GM18502 (cell line): ENCODE measurements at regions not wholly inside any gene's neighbourhood (a gene's known extent, or its start where the extent isn't known, plus 50 kb on each side); places are given as distances from the start of the nearest gene placed in this dataset.

ENCODE experiments used
- ATAC-seq: cut with Tn5 transposase; IDR thresholded peaks from one replicate; pipeline ENCODE4 v1.9.1; 2021; ENCODE audit warnings: mild to moderate bottlenecking; ENCODE audit not compliant: unreplicated experiment, poor library complexity

DNA sequence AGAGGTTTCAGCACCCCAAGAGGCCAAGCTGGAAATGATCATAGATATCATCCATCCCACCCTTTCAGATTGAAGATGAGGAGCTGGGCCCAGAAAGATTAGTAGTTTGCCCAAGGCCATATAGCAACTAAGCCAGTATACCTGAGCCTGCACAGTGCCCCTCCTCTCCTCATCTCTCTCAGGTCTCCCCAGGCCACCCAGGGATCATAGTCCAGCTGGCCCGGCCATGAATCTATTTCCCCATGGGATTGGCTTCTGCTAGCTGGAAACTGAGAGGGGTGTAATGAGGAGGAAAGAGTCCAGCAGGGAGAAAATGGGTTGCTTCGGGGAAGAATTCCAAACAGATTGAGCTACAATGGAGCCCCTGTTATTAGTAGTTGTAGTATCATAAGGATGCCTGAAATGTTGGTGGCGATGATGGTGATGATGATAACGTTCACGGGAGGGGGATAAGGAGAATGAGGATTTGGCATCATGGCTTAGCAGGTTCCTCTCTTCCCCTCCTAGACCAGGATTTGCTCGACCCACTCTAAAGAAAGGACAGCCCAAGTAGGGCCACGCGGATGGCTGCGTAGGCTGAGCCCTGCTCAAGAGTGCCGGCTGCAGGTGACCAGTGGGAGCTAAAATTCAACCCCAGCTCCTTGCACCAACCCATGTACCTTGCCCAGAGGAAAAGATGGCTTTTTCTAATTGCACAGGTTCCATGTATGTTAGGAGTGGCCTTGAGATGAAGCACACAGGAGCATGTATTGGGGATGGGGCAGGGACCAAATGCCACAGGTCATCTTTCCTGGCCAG, 117.8 kb upstream of the PJA1 start:
- no peak for ATAC-seq

DNA sequence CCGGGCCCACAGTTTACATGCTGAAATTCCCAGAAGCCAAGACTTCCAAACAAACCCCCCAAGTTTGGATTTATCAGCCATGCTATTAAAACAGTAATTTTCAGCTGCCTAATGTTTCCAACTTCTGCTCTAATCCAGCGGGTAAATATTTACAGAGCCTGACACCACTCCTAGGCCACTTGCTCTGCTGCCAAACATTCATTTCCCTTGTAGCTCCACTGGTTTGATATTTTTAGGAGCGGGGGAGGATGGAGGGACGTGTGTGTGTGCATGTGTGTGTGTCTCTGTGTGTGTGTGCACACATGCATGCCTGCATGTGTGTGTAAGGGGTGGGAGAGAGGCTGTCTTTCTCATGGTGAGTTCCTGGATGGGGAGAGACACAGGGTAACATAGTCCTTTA, 115.7 kb upstream of the PJA1 start:
- no peak for ATAC-seq

DNA sequence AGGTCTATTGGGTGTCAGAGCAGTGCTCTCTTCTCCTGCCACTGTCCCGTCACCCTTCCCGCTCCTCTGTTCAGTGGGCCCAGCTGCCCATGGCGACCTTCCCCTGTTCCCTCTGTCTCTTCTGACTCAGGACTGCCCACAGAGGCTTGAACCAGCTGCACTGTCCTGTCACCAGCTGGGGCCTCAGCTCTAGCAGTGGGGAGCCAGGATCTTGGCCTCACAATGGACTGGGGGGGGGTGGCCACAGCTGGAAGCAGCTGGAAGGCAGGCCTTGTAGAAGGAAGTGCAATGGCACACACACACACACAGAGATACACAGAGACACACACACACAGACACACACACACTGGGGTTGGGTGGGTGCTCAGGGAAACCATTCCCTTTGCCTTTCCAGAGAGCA, 114.0 kb upstream of the PJA1 start:
- ATAC-seq = no peak

DNA sequence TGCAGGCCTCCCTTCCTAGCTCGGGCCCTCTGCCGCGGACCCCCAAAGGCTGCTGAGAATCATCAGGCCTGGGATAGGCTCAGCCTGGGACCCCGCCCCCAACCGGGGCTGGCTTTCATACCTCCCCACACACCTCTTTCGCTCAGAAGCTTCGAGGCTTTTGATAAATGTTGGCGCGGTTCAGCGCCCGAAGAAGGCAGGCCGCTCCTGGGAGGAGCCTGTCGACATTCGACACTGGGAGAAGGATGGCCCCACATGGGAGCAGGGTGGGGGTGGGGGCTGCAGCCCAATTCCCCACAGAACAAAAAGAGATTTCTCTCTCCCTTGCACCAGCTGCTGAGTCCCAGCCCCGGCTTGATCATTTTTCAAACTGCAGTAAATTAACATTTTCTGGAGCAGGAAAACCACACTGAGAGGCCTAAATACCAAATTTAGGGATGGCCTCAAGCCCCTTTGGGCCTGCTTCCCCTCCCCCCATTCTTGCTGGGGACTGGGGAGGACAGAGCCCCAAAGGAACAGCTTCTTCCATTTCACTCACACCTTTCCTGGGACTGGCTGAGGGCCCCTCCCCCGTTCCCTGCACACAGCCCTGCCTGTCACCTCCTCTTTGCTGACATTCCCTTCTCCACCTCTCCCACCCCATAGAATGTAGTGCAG, 112.9 kb upstream of the PJA1 start:
- no peak for ATAC-seq

DNA sequence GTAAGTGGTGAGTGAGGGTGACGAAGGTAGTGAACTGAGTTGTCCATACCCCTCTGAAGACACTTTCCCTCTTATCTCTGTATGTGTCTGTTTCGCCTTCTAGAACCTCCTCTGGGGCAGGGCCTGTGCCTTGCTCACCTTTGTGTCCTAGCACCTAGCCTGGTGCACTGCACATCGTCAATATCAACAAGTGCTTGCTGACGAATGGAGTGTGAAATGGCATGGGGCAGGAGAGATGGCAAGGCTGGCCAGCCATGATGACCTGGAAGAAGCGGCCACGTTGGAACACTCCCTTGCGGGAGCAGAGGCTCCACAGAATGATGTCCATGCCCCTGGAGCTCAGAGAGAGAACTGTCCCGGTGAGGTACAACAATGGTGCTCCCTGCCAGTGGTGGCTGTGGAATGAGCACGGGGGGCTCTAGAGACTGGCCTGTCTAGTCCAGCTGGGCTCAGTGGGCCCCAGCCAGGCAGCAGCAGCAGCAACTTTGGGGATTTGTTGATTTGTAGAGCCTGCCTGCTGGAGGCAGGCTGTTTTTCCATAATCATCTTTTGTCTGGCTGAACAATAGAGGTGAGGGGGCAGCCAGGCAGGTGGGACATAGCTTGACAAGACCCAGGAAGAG, 112.2 kb upstream of the PJA1 start:
- ATAC-seq = no peak

DNA sequence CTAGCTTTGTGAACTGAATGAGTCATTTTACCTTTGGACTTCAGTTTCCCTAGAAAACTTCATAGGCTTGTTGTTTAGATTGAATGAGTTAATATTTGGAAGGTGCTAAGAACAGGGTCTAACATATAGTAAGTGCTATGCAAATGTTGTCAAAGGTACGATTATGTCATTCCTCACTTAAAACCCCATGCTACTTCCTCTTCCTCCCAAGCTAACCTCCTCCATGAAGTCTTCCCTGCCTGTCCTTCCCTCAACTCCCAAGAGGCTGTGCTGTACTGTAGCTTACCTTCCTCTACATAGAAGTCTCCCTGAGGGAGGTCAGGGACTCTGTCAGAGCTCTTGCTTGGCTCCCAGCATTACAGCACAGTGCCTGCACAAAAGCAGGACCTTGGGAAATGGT, 103.4 kb upstream of the PJA1 start:
- ATAC-seq = no peak

DNA sequence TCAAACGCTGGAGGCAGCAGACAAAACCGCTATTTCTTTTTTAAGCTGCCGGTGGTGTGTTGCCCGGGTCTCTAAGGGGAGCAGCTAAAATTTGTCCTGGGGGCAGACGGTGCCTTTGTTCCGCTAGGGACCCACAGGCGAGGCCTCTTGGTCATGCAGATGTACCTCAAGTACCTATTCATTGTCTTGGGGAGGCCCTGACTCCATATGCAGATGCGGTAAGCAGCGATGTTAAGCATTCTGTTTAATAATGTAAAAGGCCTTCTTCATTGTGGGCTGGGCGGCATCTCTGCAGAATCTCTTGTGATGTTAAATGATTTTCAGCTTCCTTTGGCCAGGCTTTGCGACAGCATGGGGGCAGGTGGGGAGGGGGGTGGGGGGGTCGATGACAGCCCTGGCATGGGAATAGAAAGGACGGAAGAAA, 98.9 kb upstream of the PJA1 start:
- no peak for ATAC-seq

DNA sequence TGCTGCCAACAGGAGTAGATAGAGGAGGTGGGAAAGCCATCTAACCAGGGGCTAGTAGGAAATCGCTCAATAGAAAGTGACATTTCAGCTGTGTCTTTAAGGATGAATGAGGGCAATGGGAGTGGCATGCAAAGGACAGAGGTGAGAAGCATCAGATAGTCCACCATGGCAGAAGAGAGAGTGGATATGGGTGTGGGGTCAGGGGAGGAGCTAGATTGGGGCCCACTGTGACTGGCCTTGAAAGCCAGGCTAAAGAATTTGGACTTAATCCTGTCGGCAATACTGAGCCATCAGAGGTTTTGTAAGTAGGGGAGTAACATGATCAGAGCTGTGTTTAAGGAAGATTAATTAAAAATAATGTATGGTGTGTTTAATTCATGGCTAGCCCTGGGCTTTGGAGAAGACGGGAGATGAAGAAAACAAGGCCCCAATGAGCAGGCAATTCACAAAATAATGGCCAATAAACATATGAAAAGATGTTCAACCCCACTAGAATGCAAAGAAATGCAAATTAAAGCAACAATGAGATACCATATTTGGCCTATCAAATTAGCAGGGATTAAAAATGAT, 98.1 kb upstream of the PJA1 start:
- ATAC-seq = no peak

DNA sequence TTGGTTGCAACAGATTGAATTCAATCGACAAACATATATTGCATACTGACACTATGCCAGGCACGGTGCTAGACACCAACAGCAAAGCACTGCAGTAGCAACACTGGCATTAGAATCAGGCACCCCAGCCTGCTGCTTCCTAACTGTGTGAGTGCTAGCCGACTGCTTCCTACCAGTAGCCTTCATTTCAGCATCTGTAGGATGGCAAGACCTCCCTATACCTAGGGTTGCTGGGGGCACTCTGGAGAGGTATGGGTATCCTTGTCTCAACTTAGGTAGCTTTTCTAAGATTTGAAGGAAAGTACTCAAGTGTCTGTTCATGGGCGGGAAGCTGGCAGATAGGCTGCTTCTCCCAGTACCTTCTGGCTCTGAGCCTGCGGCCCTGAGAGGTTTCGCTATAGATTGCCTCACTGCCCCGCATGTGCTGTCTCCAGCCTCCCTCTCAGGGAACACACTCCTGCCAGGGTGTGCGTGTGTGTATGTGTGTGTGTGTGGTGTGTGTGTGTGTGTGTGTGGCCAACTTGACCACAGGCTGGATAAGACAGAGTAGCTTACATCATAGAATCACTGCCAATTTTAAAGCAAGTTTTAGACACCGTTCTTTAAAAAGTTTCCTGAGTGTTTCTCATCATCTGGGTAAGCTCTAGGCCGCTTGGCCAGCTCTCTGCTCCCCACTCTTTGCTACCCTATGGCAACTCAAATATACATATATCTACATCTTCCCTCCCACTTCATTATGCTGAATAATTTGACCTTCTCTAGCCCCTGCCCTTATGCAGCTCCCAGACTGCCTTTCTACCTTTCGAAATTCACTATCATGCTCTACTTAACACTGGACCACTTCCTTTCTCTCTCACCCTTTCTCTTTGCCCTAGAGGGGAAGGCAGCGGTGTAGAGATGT, 97.0 kb upstream of the PJA1 start:
- ATAC-seq = no peak

DNA sequence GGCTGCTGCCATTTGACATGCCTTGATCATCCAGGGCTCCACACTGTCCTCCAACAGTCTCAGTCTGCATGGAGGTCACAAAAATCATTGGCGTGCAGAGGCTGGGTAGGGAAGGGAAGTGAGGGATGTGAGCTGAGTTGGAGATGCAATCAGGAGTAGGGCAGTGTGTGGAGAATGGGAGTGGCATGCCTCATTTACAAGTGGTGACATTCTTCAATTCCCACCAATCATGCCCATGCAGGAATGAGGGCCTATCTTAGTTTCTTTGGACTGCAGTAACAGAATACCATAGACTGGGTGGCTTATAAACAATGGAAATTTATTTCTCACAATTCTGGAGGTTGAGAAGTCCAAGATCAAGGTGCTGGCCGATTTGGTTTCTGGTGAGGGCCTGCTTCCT, 94.9 kb upstream of the PJA1 start:
- ATAC-seq = no peak

DNA sequence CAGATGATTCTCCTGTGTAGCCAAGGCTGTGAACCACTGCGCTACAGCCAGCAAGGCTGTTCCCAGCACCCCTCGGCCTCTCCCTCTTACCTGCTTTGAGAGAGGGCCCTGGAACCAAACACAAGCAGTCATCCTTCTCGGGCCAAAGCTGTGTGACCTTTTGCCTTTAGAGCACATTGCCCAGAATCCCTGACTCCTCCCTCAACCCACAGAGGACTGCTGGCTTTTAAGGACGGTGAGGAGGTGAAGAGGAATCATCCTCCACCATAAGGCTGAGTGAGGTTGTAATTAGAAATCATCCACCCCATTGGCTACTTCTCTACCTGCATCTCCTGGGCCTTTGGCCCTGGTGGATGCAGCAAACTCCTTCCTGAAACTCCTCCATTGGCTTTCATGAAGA, 93.6 kb upstream of the PJA1 start:
- ATAC-seq = no peak

DNA sequence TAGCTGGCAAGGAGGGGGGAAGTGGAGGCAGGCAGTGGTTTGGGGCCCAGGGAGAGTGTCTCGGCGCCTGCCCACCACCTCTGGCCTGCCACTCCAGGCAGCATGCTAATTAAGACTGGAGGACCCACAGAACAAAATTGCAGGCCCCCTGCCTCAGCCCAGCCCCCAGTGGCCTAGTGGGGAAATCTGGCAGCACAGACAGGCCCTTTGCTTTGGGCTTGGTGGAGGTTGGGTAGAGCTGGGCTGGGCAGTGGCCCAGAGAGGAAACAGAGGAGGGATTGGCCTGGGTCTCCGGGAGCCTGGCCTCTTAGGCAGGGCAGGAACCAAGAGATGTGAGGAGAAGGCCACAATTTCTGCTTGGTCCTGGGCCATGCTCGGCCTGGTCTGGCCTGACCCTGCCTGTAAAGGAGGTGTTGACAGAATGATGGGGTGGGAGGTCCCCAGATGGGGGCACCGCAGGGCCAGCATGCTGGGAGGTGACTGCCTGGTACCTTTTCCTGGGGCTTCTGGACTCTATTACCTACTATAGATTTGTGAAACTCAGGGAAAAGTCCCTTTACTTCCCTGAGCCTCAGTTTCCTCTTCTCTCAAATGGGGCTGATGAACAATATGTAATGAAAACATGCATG, 92.4 kb upstream of the PJA1 start:
- no peak for ATAC-seq

DNA sequence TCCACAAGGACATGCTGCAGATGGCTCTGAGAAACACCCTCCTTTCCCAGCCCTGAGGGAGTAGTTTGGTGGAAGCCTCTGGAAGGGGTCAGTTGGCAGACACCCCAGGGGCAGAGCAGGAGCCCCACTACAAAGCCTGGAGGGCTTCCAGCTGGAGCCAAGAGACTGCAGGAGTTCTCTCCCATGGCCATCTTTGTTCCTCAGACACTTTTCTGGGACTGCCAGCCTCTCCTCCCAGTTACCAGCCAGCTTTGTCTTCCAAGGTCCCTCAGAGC, 91.0 kb upstream of the PJA1 start:
- no peak for ATAC-seq

DNA sequence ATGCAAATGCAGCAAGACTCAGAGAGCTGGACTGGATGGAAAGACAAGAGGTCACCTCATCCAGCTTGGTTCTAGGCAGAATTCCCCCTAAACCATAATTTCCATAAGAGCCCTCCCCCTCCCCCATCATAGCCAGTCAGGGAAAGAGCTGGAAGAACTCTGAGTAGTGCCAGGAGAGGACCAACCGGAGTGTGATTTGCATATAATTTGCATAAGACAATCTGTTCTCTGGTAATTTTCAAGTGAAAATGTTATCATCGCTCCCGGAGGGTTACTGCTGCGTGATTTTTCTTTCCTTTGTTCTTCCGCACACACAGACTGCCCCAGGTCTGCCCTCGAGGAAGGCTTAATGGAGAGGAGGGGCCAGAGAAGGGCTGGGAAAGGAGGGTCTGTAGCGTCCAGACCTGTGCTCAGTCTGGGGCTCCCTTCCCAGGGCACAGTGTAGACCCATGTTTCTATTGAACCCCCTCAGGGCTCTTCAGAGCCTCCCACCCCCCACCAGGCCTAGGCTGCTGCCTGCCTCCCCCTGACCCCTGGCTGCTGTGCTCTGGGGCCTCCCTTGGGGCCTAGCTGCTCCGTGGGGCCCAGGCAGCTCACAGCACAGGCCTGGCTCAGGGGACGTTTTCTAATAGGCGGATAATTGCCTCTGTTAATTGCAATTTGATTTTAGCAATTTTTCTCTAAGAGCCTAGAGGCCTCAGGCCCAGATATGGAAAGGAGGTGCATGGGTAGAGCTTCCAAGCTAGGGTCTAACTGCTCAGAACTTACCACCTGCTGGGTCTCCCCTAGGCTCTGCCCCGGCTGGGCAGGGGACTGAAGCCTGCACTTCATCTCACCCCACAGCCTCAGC, 90.4 kb upstream of the PJA1 start:
- no peak for ATAC-seq

DNA sequence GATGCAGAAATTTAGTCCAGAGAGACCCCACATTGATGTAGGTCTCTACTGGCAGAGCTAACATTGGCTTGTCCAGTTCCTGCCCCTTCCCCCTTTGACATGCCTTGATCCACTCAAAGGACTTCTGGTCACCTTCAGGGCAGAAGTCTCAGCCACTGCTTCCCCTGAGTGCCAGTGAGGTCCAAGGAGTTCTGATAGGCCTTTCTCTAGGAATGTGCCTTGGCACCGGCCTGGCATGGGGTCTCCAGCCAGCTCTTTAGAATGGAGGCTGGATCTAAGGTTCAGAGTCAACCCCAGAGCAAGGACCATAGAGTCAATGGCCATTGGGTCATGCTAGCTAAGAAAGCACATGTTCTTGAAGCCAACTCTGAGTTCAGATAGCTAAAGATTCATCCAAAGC, 88.6 kb upstream of the PJA1 start:
- ATAC-seq = no peak

DNA sequence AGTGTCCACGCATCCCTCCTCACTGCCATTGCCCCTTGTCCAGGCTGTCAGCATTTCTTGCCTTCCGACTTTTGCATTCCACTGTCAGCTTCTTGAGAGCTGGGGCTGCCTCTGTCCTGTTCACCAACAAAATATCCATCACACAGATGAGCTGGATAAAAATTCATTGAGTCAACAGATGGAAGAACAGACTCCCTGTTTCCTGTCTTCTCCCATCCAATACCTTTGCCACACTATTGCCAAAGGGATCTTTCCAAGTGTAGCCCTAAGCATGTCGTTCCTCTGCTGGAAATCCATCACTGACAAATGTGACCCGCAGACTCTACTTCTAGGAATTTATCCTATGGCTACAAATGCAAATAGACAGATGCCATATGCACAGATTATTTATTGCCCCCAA, 78.0 kb upstream of the PJA1 start:
- no peak for ATAC-seq

DNA sequence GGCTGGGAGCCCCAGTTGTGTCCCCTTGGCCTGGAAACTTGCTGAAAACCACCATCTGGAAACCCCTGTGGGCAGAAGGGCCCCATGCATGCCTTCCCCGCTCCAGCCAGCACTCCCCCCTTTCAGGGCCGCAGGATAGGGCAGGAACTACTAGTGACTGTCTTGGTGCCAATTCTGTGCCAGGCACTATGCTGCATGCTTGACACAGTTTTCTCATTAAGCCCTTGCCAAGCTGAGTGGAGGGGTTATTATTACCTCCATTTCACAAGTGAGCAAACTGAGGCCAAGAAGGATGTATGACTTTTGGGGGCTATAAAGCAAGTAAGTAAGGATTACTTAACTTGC, 73.6 kb upstream of the PJA1 start:
- no peak for ATAC-seq

DNA sequence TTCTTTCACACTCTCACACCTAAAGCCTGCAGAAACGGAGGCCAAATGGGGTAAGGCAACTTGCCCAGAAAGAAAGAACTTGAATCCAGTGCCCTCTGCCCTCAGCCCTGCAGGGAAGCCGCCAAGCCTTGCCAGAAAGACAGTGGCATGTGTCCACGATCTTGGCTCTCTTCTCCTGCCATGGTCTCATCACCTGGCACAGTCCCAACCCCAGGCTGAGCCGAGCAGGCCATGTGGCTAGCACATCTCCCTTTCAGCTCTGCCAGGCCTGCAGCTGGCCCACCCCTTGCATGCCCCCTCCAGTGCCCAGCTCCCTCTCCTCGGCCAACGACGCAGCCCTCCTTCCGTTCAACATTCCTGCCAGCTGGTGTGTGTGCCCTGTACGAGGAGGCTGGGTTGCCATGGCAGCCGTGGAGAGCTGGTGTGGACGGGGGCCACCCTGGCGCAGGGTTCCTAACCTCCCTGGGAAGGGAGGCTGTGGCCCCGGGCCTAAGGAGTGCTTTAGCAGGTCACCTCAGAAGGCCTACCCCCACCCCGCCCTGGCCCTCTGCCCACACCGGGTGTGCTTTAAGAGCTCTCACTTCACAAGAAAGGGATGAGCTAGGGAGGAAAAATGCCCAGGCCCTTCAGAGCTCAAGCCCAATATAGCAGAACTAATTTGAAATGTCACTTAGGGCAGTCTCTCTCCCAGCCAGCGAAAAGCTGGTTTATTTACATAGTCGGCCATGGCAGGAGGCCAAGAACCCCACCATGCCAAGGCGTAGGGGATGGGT, 73.0 kb upstream of the PJA1 start:
- ATAC-seq = no peak

DNA sequence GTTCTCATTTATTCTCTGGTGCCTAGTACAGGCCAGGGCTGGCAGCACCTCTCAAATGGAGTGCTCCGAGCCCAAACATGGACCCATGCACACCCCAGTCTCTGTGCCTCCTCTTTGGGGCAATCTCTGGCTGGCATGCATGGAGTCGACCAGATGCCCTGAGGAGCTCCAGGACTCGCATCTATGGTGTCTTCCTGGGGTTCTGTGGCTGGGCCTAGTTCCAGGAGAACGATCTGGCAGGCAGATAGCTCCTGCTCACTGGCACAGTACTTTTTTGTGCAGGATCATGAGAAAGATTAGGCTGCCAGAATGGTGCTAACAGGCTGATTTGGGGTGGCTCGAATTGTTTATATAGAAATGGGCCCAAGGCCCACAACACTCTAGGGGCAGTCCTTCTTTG, 72.0 kb upstream of the PJA1 start:
- no peak for ATAC-seq
